ENCODE measurements at regions not wholly inside any gene's neighbourhood (a gene's known extent, or its start where the extent isn't known, plus 50 kb on each side); places are given as distances from the start of the nearest gene placed in this dataset.

- Histone ChIP-seq H3K36me3 (no peaks in the 10 kb centered on the region), H3K27ac (no peak overlapping the region), H3K4me3 (no peak overlapping the region), H3K27me3 (no peaks in the 10 kb centered on the region), H3K9me3 (no peaks in the 10 kb centered on the region), H3K4me1 (no peaks in the 10 kb centered on the region)
- 82 to 91% (median 85%) methylated on average over 7 to 9 of the region's 9 CpGs for whole genome bisulfite sequencing, 5 donors
- intact Hi-C loops (cut with DNase I; ENCODE audit: low total_unique reads): no loop called here
- no peak for DNase-seq
- TF ChIP-seq POLR2AphosphoS5 (IDR thresholded peaks at IDR 0.05) (no peak), POLR2A (IDR thresholded peaks at IDR 0.05) (no peak), CTCF (IDR thresholded peaks at IDR 0.05) (no peak), EP300 (IDR thresholded peaks at IDR 0.05) (no peak)
These were observed 209.4 kb upstream of the TMEM132C start for GRCh38 chr12:128057586-128057985.

GRCh38 chr12:128059621-128060370 is 207.2 kb upstream of the TMEM132C start:
- intact Hi-C loops (cut with DNase I; ENCODE audit: low total_unique reads): no loop called here
- TF ChIP-seq CTCF (IDR thresholded peaks at IDR 0.05): no peak
- no peak for TF ChIP-seq POLR2A (IDR thresholded peaks at IDR 0.05)
- no peak for TF ChIP-seq POLR2AphosphoS5 (IDR thresholded peaks at IDR 0.05)
- TF ChIP-seq EP300 (IDR thresholded peaks at IDR 0.05): no peak
- Histone ChIP-seq H3K27me3 (no peaks in the 10 kb centered on the region), H3K4me1 (no peaks in the 10 kb centered on the region), H3K9me3 (peaks cover 0 to 9% (median 0%) of the 10 kb centered on the region in 4 donors), H3K36me3 (no peaks in the 10 kb centered on the region), H3K27ac (no peak overlapping the region), H3K4me3 (no peak overlapping the region)
- DNase-seq: no peak
- WGBS, 5 donors: 78 to 87% (median 84%) methylated on average over 18 of the region's 18 CpGs

GRCh38 chr12:128068211-128068610 is 198.8 kb upstream of the TMEM132C start:
- no peak for DNase-seq
- Histone ChIP-seq H3K9me3 (peaks cover 0 to 9% (median 0%) of the 10 kb centered on the region in 4 donors), H3K27ac (no peak overlapping the region), H3K36me3 (no peaks in the 10 kb centered on the region), H3K4me3 (no peak overlapping the region), H3K4me1 (no peaks in the 10 kb centered on the region), H3K27me3 (no peaks in the 10 kb centered on the region)
- intact Hi-C loops (cut with DNase I; ENCODE audit: low total_unique reads): no loop called here
- WGBS, 5 donors: 74 to 81% (median 78%) methylated on average over 5 of the region's 5 CpGs
- TF ChIP-seq CTCF (IDR thresholded peaks at IDR 0.05) (no peak), POLR2A (IDR thresholded peaks at IDR 0.05) (no peak), EP300 (IDR thresholded peaks at IDR 0.05) (no peak), POLR2AphosphoS5 (IDR thresholded peaks at IDR 0.05) (no peak)

- intact Hi-C loops (cut with DNase I; ENCODE audit: low total_unique reads): no loop called here
- TF ChIP-seq CTCF (IDR thresholded peaks at IDR 0.05): peak in 2 of 7 experiments; percentile 34 to 47
- no peak for TF ChIP-seq POLR2A (IDR thresholded peaks at IDR 0.05)
- H3K4me1 ChIP-seq: no peaks in the 10 kb centered on the region
- DNase-seq: peak in 1 of 2 donors; percentile 63
- no peak overlapping the region for H3K4me3 ChIP-seq
- H3K27ac ChIP-seq: no peak overlapping the region
- no peaks in the 10 kb centered on the region for H3K9me3 ChIP-seq
- H3K36me3 ChIP-seq: no peaks in the 10 kb centered on the region
- H3K27me3 ChIP-seq: no peaks in the 10 kb centered on the region
- 28 to 35% (median 30%) methylated on average over 12 of the region's 12 CpGs for WGBS, 5 donors
These were observed 197.5 kb upstream of the TMEM132C start for GRCh38 chr12:128069359-128069997.

Data from stomach (tissue), 8 donors.